B cell (primary cell): ENCODE measurements at regions not wholly inside any gene's neighbourhood (a gene's known extent, or its start where the extent isn't known, plus 50 kb on each side); places are given as distances from the start of the nearest gene placed in this dataset.

ENCODE experiments used
- CTCF ChIP-seq: fragments of 200-600 bp; IDR thresholded peaks from one replicate; pipeline ENCODE4 v1.8.0; 2022; ENCODE audit warnings: antibody characterized with exemption, mild to moderate bottlenecking
- EZH2 ChIP-seq: IDR thresholded peaks from 2 replicates; pipeline ENCODE4 v1.6.1; 2012; ENCODE audit warnings: borderline replicate concordance, low read depth, mild to moderate bottlenecking, moderate library complexity, low read length; ENCODE audit not compliant: insufficient read depth, poor library complexity, severe bottlenecking

GRCh38 chr3:31096661-31097395, 202.4 kb upstream of the GADL1 start:
- TF ChIP-seq CTCF (no peak), EZH2 (no peak)
